ENCODE measurements at regions not wholly inside any gene's neighbourhood (a gene's known extent, or its start where the extent isn't known, plus 50 kb on each side); places are given as distances from the start of the nearest gene placed in this dataset.

DNA sequence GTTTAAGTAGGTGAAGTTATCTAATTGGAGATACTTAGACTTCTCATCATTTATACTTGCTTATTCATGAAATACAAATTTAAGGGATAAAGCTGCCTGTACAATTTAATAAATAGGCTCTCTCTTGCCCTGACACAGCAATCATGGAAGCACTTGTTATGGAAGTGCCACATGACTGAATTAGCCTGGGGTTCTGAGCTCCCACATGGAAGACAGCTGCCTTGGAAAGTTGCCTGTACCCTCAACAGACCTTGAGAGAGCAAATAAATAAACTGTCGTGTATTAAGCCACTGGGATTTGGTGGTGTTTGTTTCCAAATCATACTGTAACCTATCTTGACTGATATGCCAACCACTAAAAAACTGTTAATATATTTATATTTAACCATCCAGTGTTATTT, 87.0 kb upstream of the RSPO3 start:
- TF ChIP-seq, protein P1, sequence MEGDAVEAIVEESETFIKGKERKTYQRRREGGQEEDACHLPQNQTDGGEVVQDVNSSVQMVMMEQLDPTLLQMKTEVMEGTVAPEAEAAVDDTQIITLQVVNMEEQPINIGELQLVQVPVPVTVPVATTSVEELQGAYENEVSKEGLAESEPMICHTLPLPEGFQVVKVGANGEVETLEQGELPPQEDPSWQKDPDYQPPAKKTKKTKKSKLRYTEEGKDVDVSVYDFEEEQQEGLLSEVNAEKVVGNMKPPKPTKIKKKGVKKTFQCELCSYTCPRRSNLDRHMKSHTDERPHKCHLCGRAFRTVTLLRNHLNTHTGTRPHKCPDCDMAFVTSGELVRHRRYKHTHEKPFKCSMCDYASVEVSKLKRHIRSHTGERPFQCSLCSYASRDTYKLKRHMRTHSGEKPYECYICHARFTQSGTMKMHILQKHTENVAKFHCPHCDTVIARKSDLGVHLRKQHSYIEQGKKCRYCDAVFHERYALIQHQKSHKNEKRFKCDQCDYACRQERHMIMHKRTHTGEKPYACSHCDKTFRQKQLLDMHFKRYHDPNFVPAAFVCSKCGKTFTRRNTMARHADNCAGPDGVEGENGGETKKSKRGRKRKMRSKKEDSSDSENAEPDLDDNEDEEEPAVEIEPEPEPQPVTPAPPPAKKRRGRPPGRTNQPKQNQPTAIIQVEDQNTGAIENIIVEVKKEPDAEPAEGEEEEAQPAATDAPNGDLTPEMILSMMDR (IDR thresholded peaks at IDR 0.05) = no peak
- no peak for TF ChIP-seq ZFX (IDR thresholded peaks at IDR 0.05; ENCODE audit: borderline replicate concordance)
